ENCODE measurements at regions not wholly inside any gene's neighbourhood (a gene's known extent, or its start where the extent isn't known, plus 50 kb on each side); places are given as distances from the start of the nearest gene placed in this dataset.

GRCh38 chr11:57938351-57938750, 85.3 kb upstream of the OR9Q1 start:
- TF ChIP-seq POLR2A (IDR thresholded peaks at IDR 0.05) (no peak), CTCF (IDR thresholded peaks at IDR 0.05) (no peak), POLR2AphosphoS5 (IDR thresholded peaks at IDR 0.05) (no peak)

Measured in prostate gland (tissue), 2 donors.